ENCODE measurements at regions not wholly inside any gene's neighbourhood (a gene's known extent, or its start where the extent isn't known, plus 50 kb on each side); places are given as distances from the start of the nearest gene placed in this dataset.
A peak's percentile ranks its signal among the peaks of the same experiment; 100 is the strongest.

DNA sequence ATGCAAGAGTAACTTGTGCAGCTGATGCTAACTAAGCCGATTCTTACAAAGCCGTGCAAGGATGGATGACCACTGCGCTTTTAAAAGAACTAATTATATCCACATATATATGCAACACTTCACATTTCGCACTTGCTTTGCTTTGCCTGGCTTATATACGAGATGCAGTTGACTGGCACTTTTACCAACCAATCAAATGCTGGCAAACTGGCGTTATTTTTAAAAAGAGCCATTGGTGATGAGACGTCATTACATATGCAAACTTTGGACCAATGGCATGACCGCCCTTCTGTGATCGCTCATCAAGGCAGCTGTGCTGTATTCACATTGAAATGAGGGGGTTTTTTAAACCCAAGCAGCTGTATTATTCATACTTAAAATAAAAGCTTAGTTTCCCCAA is 1147.7 kb upstream of the WWC1 start:
- 32% methylated on average over 9 of the region's 9 CpGs for WGBS (ENCODE audit: insufficient coverage, insufficient replicate concordance, low lambda C conversion rate, missing lambda C conversion rate)
- POLR2A ChIA-PET, result no interaction called here
- Histone ChIP-seq H2AFZ (ENCODE audit: control insufficient read depth, low read depth, low read length) (no peak overlapping the region), H3K36me3 (ENCODE audit: control insufficient read depth in 2 of 2, insufficient read depth in 2 of 2, low read length in 1 of 2) (no peaks in the 10 kb centered on the region), H3K9me3 (replicated peaks; ENCODE audit: control insufficient read depth, insufficient read depth, low read length) (no peaks in the 10 kb centered on the region), H3K9ac (ENCODE audit: control insufficient read depth, insufficient read depth, low read length) (no peak overlapping the region), H3K27me3 (replicated peaks in 1 of 2; ENCODE audit: control insufficient read depth in 2 of 2, insufficient read depth in 2 of 2, low read length in 1 of 2) (no peaks in the 10 kb centered on the region), H3K4me1 (ENCODE audit: control insufficient read depth, insufficient read depth, low read length) (no peaks in the 10 kb centered on the region), H3K27ac (ENCODE audit: control insufficient read depth, insufficient read depth) (no peak overlapping the region), H3K4me3 (no peak overlapping the region), H3K4me2 (ENCODE audit: control insufficient read depth, insufficient read depth) (no peak overlapping the region), H3K79me2 (ENCODE audit: control insufficient read depth, insufficient read depth, low read length) (no peaks in the 10 kb centered on the region), H4K20me1 (ENCODE audit: control insufficient read depth, insufficient read depth) (no peaks in the 10 kb centered on the region)
- CTCF ChIA-PET, result interaction anchor here (1.0 kb wide), 1 partner anchor 18 kb away, joined by 3 read pairs; no protein-coding TSS in a partner anchor
- BruUV-seq (replicated peaks), result no TSS peak
- ATAC-seq (no peak), FAIRE-seq (no peak), DNase-seq (ENCODE audit: low read depth, low spot score) (no peak)
- SMC1A ChIA-PET (ENCODE audit: uncharacterized antibody, unreplicated experiment), result no interaction called here
- intact Hi-C loops (cut with micrococcal nuclease; ENCODE audit: unreplicated experiment), result no loop called here
- in situ Hi-C loops (cut with MboI), result no loop called here
- RAD21 ChIA-PET (ENCODE audit: unreplicated experiment), result no interaction called here
- no peak for TF ChIP-seq YBX1 (IDR thresholded peaks at IDR 0.05)
- no peak for TF ChIP-seq ZBED1 (IDR thresholded peaks at IDR 0.05; ENCODE audit: borderline replicate concordance)
- TF ChIP-seq, protein P1, sequence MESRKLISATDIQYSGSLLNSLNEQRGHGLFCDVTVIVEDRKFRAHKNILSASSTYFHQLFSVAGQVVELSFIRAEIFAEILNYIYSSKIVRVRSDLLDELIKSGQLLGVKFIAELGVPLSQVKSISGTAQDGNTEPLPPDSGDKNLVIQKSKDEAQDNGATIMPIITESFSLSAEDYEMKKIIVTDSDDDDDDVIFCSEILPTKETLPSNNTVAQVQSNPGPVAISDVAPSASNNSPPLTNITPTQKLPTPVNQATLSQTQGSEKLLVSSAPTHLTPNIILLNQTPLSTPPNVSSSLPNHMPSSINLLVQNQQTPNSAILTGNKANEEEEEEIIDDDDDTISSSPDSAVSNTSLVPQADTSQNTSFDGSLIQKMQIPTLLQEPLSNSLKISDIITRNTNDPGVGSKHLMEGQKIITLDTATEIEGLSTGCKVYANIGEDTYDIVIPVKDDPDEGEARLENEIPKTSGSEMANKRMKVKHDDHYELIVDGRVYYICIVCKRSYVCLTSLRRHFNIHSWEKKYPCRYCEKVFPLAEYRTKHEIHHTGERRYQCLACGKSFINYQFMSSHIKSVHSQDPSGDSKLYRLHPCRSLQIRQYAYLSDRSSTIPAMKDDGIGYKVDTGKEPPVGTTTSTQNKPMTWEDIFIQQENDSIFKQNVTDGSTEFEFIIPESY (IDR thresholded peaks at IDR 0.05), result no peak
- TF ChIP-seq, protein P2, sequence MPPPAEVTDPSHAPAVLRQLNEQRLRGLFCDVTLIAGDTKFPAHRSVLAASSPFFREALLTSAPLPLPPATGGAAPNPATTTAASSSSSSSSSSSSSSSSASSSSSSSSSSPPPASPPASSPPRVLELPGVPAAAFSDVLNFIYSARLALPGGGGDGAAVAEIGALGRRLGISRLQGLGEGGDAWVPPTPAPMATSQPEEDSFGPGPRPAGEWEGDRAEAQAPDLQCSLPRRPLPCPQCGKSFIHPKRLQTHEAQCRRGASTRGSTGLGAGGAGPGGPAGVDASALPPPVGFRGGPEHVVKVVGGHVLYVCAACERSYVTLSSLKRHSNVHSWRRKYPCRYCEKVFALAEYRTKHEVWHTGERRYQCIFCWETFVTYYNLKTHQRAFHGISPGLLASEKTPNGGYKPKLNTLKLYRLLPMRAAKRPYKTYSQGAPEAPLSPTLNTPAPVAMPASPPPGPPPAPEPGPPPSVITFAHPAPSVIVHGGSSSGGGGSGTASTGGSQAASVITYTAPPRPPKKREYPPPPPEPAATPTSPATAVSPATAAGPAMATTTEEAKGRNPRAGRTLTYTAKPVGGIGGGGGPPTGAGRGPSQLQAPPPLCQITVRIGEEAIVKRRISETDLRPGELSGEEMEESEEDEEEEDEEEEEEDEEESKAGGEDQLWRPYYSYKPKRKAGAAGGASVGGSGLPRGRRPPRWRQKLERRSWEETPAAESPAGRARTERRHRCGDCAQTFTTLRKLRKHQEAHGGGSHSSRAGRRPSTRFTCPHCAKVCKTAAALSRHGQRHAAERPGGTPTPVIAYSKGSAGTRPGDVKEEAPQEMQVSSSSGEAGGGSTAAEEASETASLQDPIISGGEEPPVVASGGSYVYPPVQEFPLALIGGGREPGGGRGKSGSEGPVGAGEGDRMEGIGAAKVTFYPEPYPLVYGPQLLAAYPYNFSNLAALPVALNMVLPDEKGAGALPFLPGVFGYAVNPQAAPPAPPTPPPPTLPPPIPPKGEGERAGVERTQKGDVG (CRISPR knock-in tag; IDR thresholded peaks at IDR 0.05), result no peak
- no peak for TF ChIP-seq RB1 (IDR thresholded peaks at IDR 0.05; ENCODE audit: borderline replicate concordance)
- TF ChIP-seq, protein P3, sequence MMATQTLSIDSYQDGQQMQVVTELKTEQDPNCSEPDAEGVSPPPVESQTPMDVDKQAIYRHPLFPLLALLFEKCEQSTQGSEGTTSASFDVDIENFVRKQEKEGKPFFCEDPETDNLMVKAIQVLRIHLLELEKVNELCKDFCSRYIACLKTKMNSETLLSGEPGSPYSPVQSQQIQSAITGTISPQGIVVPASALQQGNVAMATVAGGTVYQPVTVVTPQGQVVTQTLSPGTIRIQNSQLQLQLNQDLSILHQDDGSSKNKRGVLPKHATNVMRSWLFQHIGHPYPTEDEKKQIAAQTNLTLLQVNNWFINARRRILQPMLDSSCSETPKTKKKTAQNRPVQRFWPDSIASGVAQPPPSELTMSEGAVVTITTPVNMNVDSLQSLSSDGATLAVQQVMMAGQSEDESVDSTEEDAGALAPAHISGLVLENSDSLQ (IDR thresholded peaks at IDR 0.05), result peak; percentile 36
- no peak for TF ChIP-seq MTA2 (IDR thresholded peaks at IDR 0.05; ENCODE audit: low read depth)

Measured in GM12878 (cell line).